CD4-positive, CD25-positive, alpha-beta regulatory T cell (primary cell): ENCODE measurements at regions not wholly inside any gene's neighbourhood (a gene's known extent, or its start where the extent isn't known, plus 50 kb on each side); places are given as distances from the start of the nearest gene placed in this dataset.
"Not testable (repeated sequence)": the region's sequence is repeated elsewhere in the genome, so short reads cannot be mapped to it uniquely, and the experiment has no call there.

ENCODE experiments used
- ATAC-seq, 2 donors: fragments of 150-1000 bp; cut with Tn5 transposase; one replicate each; pipeline ENCODE4 v1.10.0; 2021; ENCODE audit warnings: low read depth in 2 of 2, moderate number of reproducible peaks in 2 of 2, moderate library complexity in 1 of 2
- DNase-seq, 3 donors: peaks; one replicate each; pipeline versions ENCODE4 v3.0.0 to v3.0.0-alpha.2; 2012 to 2022; ENCODE audit warnings: mixed read lengths in 1 of 3
- H3K27ac ChIP-seq: one replicate; pipeline ENCODE4 v1.7.0; 2013; ENCODE audit warnings: mild to moderate bottlenecking, low read length; ENCODE audit not compliant: insufficient read depth, poor library complexity, severe bottlenecking
- H3K27me3 ChIP-seq: one replicate; pipeline ENCODE4 v1.7.0; 2013; ENCODE audit warnings: low read length; ENCODE audit not compliant: control insufficient read depth, insufficient read depth
- H3K36me3 ChIP-seq: one replicate; pipeline ENCODE4 v1.7.0; 2013; ENCODE audit warnings: mild to moderate bottlenecking, low read length, moderate library complexity; ENCODE audit not compliant: control insufficient read depth, insufficient read depth
- H3K4me1 ChIP-seq: 2 replicates; pipeline ENCODE4 v1.7.0; 2013; ENCODE audit warnings: mild to moderate bottlenecking, low read length; ENCODE audit not compliant: insufficient read depth, control insufficient read depth, poor library complexity, severe bottlenecking
- H3K4me3 ChIP-seq: one replicate; pipeline ENCODE4 v1.7.0; 2013; ENCODE audit warnings: low read depth, mild to moderate bottlenecking, low read length, moderate library complexity
- H3K9me3 ChIP-seq, 2 experiments: 1 replicate in 1 of 2; 2 replicates in 1 of 2; pipeline ENCODE4 v1.7.0; 2013; ENCODE audit warnings: low read length in 2 of 2, mild to moderate bottlenecking in 1 of 2, moderate library complexity in 1 of 2; ENCODE audit not compliant: control insufficient read depth in 2 of 2
- H3K27ac Mint-ChIP-seq, 3 donors: one replicate each; pipeline ENCODE4 v1.8.0; 2020 to 2022; ENCODE audit warnings: mild to moderate bottlenecking in 3 of 3, mixed read lengths in 3 of 3, moderate library complexity in 2 of 3
- H3K27me3 Mint-ChIP-seq: one replicate; pipeline ENCODE4 v1.8.0; 2022; ENCODE audit warnings: mild to moderate bottlenecking, mixed read lengths
- H3K36me3 Mint-ChIP-seq: one replicate; pipeline ENCODE4 v1.8.0; 2020; ENCODE audit warnings: mixed read lengths
- H3K4me1 Mint-ChIP-seq, 4 donors: one replicate each; pipeline ENCODE4 v1.8.0; 2020 to 2022; ENCODE audit warnings: mixed read lengths in 4 of 4, mild to moderate bottlenecking in 1 of 4
- H3K4me3 Mint-ChIP-seq, 4 donors: one replicate each; pipeline ENCODE4 v1.8.0; 2020 to 2022; ENCODE audit warnings: mild to moderate bottlenecking in 4 of 4, mixed read lengths in 4 of 4, moderate library complexity in 3 of 4
- H3K9me3 Mint-ChIP-seq, 7 donors: one replicate each; pipeline ENCODE4 v1.8.0; 2020 to 2022; ENCODE audit warnings: mixed read lengths in 7 of 7, mild to moderate bottlenecking in 3 of 7, moderate library complexity in 2 of 7

DNA sequence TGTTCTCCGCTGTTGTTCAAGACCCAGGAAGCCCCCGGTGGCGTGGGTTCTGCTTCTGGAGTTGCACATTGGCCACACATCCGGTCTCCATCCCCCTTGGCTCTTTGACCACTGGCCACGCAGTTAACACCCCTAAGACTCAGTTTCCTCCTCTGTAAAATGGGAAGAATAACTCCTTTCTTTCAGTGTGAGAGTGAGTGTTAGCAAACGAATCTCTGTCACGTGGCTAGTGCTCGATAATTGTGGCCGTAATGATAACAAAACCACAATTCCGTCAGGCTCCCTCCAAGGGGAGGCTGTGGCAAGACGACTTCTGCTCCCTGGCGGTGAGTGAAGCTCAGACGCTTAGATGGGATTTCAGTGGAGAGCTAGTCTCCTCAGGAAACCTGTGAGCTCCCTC, 315.2 kb upstream of the B3GAT1 start:
- Histone ChIP-seq H3K27me3 (no peaks in the 10 kb centered on the region), H3K36me3 (no peaks in the 10 kb centered on the region), H3K9me3 (no peaks in the 10 kb centered on the region), H3K4me1 (no peaks in the 10 kb centered on the region), H3K27ac (no peak overlapping the region), H3K4me3 (no peak overlapping the region)
- no peak for DNase-seq
- H3K4me3 Mint-ChIP-seq, result no peak overlapping the region
- peaks cover 5% of the 10 kb centered on the region for H3K27me3 Mint-ChIP-seq
- H3K27ac Mint-ChIP-seq, result no peak overlapping the region
- no peak for ATAC-seq
- no peaks in the 10 kb centered on the region for H3K36me3 Mint-ChIP-seq
- no peaks in the 10 kb centered on the region for H3K4me1 Mint-ChIP-seq
- peaks cover 0 to 7% (median 0%) of the 10 kb centered on the region in 7 donors for H3K9me3 Mint-ChIP-seq

DNA sequence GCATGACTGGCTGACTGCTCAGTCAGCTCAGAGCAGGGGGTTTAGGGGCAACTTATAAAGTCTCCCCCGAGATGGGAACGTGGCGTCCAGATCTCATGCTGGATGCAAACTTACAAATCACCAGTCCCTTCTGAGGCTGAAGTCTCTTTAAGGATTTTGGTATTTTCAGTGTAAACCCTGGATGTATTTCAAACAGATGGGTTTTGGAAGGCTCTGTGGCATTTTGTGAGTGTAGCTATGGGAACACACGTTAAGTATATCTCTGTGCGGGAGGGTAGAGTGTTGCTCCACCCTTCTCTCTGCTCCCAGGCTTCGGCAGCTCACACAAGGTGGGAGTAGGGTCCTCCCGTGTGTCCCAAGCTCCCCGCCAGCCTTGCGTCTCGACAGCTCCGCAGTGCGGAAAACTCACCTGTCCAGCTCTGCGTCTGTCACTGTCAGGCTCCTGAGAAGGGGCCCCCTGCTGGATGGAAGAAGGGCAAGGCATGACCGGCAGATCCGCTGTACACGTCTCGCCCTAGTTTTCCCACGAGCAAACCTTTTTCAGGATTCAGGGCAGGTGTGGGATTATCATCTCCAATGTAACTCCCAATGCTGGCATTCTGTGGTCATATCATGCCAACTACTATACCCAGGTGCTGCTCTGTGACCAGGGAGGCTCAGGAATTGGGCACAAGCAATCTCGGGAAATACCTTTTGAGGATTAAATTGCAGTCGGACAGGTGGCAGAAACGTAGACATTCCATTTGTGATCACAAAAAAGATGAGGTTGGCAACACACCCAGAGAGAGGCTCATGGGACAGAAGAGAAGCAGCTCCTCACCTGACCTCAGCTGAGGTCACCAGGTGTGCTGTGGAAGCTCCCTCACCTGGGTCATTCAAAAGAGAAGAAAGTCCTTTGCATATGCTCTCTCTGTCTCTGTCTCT, 313.9 kb upstream of the B3GAT1 start:
- Histone ChIP-seq H3K4me3 (no peak overlapping the region), H3K9me3 (no peaks in the 10 kb centered on the region), H3K27me3 (no peaks in the 10 kb centered on the region), H3K4me1 (no peaks in the 10 kb centered on the region), H3K36me3 (no peaks in the 10 kb centered on the region), H3K27ac (no peak overlapping the region)
- Mint-ChIP-seq H3K27ac (no peak overlapping the region), H3K36me3 (no peaks in the 10 kb centered on the region), H3K27me3 (peaks cover 5% of the 10 kb centered on the region), H3K4me3 (peak overlapping the region in 1 of 4 donors; percentile 83), H3K4me1 (no peaks in the 10 kb centered on the region), H3K9me3 (peaks cover 0 to 7% (median 0%) of the 10 kb centered on the region in 7 donors)
- ATAC-seq, result no peak
- no peak for DNase-seq

DNA sequence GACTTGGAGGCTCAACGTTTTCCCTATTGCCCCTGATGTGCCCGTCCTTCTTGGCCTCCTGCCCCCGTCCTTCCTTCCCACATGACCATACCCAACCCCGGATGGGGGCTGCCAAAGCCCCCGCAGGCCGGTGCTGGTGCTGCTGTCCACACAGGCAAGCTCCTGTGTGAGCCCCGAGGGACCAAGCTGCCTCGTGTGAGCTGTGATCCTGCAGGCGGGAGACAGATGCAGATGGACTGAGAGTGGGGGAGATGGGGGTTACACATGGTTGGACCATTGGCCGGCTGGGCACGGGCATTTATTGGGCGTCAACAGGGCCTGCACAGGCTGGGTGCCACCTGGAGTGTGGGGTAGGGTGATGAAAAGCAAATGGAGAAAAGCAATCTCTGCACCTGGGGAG, 313.2 kb upstream of the B3GAT1 start:
- H3K4me3 ChIP-seq, result no peak overlapping the region
- no peak for ATAC-seq
- H3K9me3 Mint-ChIP-seq, result peaks cover 0 to 7% (median 0%) of the 10 kb centered on the region in 7 donors
- no peaks in the 10 kb centered on the region for H3K4me1 ChIP-seq
- no peaks in the 10 kb centered on the region for H3K27me3 ChIP-seq
- H3K4me1 Mint-ChIP-seq, result peaks cover 0 to 4% (median 0%) of the 10 kb centered on the region in 4 donors
- DNase-seq, result no peak
- no peaks in the 10 kb centered on the region for H3K9me3 ChIP-seq
- H3K4me3 Mint-ChIP-seq, result no peak overlapping the region
- peaks cover 5% of the 10 kb centered on the region for H3K27me3 Mint-ChIP-seq
- no peak overlapping the region for H3K27ac Mint-ChIP-seq
- H3K36me3 ChIP-seq, result no peaks in the 10 kb centered on the region
- H3K27ac ChIP-seq, result no peak overlapping the region
- H3K36me3 Mint-ChIP-seq, result no peaks in the 10 kb centered on the region

DNA sequence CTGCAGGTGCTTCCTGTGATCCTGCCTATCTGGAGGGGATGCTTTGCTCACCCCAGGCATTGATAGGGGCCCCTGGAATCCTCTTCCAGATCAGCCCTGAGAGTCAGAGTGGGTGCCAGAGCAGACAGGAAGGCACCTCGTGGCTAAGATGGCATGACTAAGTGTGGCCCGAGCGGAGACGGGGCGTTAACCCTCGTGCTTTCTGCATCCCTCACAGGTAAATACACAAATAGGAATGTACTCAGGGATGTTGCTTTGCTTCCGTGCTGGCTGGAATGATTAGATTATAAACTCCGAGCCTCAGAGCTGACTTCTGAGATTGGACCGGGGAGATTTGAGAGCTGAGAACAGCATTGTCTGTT, 312.7 kb upstream of the B3GAT1 start:
- Histone ChIP-seq H3K27ac (no peak overlapping the region), H3K36me3 (no peaks in the 10 kb centered on the region), H3K4me3 (no peak overlapping the region), H3K9me3 (no peaks in the 10 kb centered on the region), H3K4me1 (no peaks in the 10 kb centered on the region), H3K27me3 (no peaks in the 10 kb centered on the region)
- Mint-ChIP-seq H3K9me3 (peaks cover 0 to 7% (median 0%) of the 10 kb centered on the region in 7 donors), H3K4me3 (no peak overlapping the region), H3K27me3 (peaks cover 5% of the 10 kb centered on the region), H3K36me3 (no peaks in the 10 kb centered on the region), H3K4me1 (peaks cover 0 to 4% (median 0%) of the 10 kb centered on the region in 4 donors), H3K27ac (no peak overlapping the region)
- no peak for ATAC-seq
- DNase-seq, result no peak

DNA sequence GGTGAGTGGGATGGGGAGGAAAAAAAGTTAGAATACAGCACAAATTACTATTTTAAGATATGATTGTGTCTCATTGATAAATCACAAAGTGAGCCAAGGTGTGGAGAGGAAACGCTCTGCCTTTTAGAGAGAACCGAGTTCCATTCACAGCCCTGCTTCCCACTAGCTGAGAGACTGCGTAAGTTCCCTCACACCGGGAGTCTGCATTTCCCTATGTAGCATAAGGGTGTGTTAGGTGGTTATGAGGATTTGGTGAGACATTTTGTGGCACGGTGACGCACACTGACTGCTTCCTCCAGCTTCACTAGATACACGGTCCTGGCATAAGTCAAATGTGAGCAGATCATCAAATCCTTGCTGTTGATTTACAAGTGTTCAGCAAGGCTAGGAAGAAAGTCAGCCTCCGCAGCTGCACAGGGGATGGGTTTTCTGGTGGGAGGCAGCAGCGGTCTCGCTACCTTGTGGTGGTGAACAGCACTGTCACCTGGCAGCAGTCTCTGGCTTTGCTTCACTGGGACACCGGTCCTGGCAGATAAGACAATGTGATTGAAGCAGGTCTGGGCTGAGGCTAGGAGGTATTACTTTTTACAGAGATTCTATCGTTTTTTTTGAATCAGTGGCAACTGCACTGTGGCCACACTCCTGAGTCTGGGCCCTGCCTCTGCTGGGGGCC, 312.2 kb upstream of the B3GAT1 start:
- Histone ChIP-seq H3K27me3 (no peaks in the 10 kb centered on the region), H3K27ac (no peak overlapping the region), H3K4me1 (no peaks in the 10 kb centered on the region), H3K36me3 (no peaks in the 10 kb centered on the region), H3K4me3 (no peak overlapping the region), H3K9me3 (no peaks in the 10 kb centered on the region)
- peaks cover 0 to 4% (median 0%) of the 10 kb centered on the region in 4 donors for H3K4me1 Mint-ChIP-seq
- peaks cover 5% of the 10 kb centered on the region for H3K27me3 Mint-ChIP-seq
- H3K27ac Mint-ChIP-seq, result no peak overlapping the region
- ATAC-seq (no peak), DNase-seq (no peak)
- no peaks in the 10 kb centered on the region for H3K36me3 Mint-ChIP-seq
- H3K4me3 Mint-ChIP-seq, result no peak overlapping the region
- H3K9me3 Mint-ChIP-seq, result peaks cover 0 to 7% (median 0%) of the 10 kb centered on the region in 7 donors

DNA sequence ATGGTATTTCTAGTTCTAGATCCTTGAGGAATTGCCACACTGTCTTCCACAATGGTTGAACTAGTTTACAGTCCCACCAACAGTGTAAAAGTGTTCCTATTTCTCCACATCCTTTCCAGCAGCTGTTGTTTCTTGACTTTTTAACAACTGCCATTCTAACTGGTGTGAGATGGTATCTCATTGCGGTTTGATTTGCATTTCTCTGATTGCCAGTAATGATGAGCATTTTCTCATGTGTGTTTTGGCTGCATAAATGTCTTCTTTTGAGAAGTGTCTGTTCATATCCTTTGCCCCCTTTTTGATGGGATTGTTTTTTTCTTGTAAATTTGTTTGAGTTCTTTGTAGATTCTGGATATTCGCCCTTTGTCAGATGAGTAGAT, 308.6 kb upstream of the B3GAT1 start:
- H3K4me3 Mint-ChIP-seq, H3K36me3 Mint-ChIP-seq, H3K27me3 ChIP-seq, H3K9me3 Mint-ChIP-seq, ATAC-seq, H3K36me3 ChIP-seq, H3K4me1 ChIP-seq, H3K4me1 Mint-ChIP-seq, H3K27me3 Mint-ChIP-seq, H3K9me3 ChIP-seq, H3K27ac Mint-ChIP-seq, H3K4me3 ChIP-seq, H3K27ac ChIP-seq, DNase-seq: not testable (repeated sequence)

DNA sequence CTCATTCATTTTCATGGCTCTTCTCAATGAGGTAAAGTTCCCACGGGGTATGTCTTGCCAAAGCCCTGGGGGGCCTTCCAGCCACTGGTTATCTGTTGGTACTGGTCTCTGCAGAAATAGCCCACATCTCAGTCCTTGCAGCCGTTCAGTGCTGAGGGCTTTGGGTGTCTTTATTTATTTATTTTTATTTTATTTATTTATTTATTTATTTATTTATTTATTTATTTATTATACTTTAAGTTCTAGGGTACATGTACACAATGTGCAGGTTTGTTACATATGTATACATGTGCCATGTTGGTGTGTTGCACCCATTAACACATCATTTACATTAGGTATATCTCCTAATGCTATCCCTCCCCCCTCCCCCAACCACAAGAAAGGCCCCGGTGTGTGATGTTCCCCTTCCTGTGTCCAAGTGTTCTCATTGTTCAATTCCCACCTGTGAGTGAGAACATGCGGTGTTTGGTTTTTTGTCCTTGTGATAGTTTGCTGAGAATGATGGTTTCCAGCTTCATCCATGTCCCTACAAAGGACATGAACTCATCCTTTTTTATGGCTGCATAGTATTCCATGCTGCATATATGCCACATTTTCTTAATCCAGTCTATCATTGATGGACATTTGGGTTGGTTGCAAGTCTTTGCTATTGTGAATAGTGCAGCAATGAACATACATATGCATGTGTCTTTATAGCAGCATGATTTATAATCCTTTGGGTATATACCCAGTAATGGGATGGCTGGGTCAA, 308.1 kb upstream of the B3GAT1 start:
- not testable (repeated sequence) for H3K27me3 ChIP-seq, H3K9me3 Mint-ChIP-seq, H3K4me1 Mint-ChIP-seq, H3K4me1 ChIP-seq, H3K36me3 Mint-ChIP-seq, H3K4me3 Mint-ChIP-seq, H3K27me3 Mint-ChIP-seq, H3K36me3 ChIP-seq, ATAC-seq, H3K27ac ChIP-seq, H3K4me3 ChIP-seq, H3K9me3 ChIP-seq, H3K27ac Mint-ChIP-seq, DNase-seq
